Fibroblast of upper back skin (primary cell): ENCODE measurements at regions not wholly inside any gene's neighbourhood (a gene's known extent, or its start where the extent isn't known, plus 50 kb on each side); places are given as distances from the start of the nearest gene placed in this dataset.

Experiments used
- DNase-seq: peaks from one replicate; pipeline ENCODE4 v3.0.0-alpha.2; 2013

DNA sequence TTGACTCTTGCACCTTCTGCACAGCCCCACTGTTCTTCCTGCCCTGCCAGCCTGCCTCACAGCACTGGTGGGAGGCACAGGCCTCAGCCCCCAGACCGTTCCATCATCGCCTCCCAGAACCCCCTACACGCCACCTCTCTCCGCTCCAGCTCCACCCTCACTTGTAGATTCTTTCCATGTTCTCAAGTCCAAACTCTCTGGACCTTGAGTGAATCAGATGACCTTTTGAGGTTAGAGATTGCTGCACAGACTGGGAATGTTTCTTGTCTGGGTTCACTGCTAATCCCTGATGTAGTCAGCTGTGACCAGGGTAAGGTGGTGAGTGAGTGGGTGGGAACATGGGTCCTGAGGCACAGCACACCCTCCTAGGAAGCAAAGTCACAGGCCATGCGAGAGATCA, 272.4 kb downstream of the IRF8 start:
- peak; percentile 14 for DNase-seq

DNA sequence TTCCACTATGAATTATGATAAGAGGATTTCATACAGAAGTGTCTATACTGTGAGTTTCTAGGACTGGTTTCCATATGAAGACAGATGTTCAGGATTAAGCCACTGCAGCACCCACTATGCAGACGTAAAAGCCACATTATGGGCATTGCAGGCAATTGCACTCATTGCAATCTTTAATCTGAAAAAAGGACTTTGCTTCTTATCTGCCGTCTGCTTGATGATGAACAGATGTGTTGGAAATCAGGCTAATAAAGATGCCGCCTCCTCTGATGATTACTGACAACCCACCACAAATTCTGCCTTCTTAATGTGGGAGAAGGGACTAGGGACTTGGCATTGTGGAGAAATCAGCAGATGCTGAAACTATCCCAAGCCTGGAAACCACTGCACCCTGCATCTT, 276.9 kb downstream of the IRF8 start:
- no peak for DNase-seq

DNA sequence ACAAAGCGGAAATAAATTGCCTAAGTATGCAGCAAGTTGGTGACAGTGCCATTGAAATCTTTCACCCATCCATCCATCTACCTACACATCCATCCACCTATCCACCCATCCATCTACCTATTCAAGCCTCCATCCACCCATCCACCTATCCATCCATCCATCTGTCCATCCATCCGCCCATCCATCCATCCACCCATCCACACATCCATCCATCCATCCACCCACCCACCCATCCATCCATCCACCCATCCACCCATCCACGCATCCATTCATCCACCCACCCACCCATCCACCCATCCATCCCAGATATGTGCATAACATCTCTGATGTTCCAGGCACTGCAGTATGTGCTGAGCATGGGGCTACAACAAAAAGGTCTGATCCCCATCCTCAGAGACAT, 277.5 kb downstream of the IRF8 start:
- no peak for DNase-seq

DNA sequence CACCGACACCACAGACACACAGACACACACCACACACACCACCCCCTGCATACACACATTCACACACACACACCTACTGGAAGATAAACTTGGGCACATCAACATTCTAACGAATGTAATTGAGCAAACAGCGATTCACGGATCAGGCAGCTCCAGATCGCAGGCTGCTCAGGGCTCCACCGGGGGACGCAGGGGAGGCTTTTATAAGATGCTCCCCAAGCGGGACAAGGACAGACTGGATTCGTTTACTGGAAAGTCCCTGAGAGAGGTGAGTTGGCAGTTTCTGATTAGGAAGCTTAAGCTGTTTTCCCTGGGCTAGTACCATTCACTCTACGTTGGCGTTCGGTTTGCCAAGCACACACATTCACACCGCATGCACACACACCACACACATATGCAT, 281.3 kb downstream of the IRF8 start:
- DNase-seq, result no peak

DNA sequence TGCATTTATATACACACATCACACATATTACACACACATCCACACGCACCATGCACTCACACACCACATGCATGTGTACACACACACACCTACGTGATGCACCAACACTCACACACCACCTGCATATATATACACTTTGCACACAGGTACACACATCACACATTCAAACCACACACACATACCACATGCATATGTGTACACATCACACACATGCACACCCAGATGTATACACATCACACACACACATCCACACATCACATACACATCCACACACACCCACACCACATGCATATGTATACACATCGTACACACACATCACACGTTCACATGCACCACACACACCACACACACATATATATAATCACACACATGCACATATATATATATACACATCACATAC, 281.8 kb downstream of the IRF8 start:
- no peak for DNase-seq

DNA sequence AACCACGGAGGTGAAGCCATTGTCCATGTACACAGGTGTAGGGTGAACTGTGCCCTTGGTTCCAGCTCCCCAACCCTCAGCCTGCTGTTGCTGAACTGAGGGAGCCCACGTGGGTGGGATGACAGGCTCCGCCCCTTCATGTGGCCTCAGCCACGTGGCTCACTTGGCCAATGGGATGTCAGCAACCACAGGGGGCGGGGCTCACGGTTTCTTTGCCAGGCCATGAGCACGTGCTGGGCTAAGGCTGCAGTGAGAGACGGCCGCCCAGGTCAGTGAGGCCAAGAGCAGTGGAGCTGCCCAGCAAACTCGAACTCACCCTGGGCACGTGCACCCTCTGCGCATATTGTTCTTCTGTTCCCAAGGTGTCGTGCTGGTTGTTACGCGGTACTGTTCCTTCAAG, 282.6 kb downstream of the IRF8 start:
- DNase-seq, result no peak

DNA sequence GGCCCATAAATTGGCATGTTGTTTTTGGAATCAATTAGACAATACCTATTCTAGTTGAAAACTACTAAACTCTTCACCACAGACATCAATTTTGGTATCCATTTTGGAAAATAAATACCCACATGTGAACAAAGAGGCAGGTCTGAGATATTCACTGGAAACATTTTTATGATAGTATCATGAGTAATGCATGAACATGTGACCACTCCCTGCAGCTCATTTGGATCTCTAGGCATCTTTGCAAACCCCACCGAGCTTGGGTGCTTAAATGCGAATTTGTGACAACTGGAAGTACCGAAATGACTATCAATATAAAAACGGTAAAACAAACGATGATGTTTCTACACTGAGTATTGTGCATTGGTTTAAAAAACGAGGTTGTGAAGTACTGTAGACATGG, 285.2 kb downstream of the IRF8 start:
- DNase-seq, result no peak

DNA sequence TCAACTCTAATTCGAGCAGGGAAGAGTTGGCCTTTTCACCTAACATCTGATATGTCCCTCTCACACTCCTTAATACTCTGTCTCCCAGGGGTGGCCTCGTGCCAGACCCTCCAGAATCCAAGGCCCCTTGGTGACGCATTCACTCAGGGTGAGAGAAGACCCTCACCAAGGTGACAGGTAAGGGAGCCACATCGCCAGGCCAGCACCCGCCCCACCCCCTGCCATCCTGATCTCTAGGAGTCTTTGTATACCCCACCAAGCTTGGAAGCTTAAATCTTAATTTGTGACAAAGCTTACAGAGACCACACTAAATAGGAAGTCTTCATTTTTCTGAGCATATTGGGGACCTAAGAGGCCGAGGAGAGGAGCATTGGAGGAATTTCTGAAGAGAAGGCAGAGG, 286.1 kb downstream of the IRF8 start:
- DNase-seq, result no peak

DNA sequence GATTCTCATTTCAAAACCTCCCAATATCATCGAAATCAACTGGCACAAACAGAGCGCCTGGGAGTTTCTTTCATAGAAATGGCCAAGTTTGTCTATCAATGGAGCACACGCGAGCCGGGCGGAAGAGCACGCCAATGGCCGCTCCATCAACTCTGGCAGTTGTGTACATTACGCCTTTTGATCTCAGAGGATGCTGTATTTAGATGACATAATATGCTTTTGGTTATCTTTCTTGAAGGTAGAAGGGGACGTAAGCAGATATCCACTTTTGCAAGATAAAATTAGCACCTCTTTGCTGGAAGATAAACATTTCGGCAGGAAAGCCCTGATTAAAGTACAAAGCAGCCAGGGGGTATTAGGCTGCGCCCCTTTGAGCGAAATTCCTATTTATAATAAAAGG, 287.4 kb downstream of the IRF8 start:
- no peak for DNase-seq

DNA sequence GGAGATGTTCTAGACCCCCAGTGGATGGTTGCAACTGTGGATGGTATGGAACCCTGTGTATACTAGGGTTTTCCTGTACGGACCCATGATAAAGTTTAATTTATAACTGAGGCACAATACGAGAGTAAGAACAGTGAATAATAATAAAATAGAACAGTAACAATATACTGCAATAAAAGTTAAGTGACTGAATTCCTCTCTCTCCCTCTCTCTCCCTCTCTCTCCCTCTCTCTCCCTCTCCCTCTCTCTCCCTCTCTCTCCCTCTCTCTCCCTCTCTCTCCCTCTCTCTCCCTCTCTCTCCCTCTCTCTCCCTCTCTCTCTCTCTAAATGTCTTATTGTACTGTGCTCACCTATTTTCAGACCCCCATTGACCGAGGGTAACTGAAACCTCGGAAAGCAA, 291.0 kb downstream of the IRF8 start:
- no peak for DNase-seq

DNA sequence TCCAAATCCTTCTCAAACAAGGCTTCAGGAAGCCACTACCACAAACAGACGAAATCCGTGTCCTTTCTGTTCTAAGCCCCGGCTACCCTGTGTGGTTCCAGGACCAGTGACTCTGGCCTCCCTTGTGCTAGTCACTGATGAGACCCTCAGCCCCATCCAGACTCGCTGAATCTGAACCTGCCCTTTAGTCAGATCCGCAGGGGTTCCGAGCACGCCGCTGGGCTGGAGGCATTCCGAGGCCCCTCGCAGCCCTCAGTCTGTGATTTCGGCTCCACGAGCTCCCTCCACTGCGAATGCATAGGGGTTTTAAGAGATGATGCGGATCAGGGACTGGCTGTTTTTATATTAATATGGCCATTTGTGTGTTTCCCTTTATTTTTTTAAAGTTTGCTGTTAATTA, 292.7 kb downstream of the IRF8 start:
- no peak for DNase-seq

DNA sequence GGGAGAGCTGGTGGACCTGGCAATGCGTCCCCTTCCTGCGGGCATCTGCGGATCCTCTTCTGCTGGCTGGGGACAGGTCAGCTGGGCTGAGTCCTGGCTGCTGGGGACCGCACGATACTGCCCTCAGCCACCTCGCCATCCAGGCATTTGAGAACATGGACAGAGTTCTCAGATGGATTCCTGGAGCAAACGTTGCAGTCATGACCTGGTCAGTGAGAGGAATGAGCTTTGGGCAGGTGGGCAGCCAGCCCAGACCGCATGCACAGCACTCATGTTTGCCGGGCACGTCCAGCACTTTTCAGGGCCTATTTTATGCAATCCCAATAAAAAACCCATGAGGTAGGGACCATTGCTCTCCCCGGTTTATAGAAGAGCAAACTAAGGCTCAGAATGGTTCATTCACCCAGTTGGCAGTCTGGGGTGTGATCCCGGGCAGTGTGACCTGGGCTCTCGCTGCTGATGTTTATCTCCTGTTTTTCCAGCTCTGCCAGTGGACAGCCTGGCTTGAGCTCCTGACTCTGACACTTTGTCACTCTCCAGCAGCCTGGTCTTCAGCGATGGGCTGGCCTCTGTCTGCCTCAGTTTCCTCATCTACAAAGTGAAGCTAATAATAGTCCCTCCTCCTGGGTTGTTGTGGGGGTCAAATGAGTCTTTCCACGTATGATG, 294.7 kb downstream of the IRF8 start:
- DNase-seq, result no peak

DNA sequence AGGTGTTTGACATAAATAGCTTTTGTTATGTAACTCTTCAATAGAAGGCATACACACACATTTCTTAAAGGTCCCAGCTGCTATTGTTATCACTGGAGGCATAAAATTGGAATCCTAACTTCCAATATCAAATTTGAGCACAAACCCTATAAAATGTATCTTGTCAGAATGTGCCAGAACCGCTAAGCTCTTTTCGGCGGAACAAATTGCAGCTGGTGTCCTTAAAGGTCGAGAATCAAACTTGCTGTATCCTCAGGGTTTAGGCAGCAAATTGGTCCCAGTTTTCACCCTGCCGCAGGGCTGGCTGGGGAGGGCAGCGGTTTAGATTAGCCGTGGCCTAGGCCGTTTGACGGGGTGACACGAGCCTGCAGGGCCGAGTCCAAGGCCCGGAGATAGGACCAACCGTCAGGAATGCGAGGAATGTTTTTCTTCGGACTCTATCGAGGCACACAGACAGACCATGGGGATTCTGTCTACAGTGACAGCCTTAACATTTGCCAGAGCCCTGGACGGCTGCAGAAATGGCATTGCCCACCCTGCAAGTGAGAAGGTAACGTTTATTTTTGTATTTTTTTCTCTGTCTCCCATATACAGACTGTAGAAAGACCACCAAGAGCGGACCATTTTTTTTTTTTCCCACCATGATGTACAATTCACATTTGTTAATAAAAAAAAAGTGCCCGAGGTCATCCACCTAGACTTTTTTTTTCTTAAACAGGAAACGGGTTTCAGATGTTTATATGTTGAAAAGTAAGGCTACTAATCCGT, 297.1 kb downstream of the IRF8 start:
- no peak for DNase-seq

DNA sequence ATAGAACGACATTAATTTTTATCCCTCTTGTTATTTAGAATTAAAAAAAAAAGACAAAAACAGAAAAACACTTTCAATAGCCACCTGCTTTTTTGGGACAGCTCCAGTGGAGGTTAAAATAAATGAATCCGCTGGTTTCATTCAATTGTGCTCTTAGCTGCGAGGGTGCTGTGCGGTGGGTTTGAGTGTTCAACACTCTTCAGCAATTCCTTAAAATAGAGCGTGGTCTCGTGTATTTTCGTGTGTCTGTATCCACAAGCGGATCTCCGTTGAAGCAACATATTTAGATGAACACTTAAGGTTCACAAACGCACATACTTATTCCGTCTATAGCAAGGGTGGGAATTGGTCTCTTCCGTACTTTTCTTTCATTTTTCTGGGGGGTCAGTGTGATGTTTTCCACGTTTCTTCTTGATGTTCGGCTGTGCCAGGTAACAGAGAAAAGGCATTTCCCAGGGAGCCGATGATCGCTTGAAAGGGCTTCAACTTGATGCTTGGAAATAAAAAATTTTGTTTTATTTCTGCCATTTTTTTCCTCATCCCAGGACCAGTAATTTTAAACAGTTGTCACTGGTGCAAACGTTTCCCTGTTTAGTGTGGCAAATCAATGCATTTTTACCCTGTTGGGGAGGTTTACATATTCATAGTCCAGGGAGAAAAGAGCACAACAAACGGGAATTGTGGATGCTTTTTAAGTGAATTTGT, 297.9 kb downstream of the IRF8 start:
- DNase-seq, result no peak

DNA sequence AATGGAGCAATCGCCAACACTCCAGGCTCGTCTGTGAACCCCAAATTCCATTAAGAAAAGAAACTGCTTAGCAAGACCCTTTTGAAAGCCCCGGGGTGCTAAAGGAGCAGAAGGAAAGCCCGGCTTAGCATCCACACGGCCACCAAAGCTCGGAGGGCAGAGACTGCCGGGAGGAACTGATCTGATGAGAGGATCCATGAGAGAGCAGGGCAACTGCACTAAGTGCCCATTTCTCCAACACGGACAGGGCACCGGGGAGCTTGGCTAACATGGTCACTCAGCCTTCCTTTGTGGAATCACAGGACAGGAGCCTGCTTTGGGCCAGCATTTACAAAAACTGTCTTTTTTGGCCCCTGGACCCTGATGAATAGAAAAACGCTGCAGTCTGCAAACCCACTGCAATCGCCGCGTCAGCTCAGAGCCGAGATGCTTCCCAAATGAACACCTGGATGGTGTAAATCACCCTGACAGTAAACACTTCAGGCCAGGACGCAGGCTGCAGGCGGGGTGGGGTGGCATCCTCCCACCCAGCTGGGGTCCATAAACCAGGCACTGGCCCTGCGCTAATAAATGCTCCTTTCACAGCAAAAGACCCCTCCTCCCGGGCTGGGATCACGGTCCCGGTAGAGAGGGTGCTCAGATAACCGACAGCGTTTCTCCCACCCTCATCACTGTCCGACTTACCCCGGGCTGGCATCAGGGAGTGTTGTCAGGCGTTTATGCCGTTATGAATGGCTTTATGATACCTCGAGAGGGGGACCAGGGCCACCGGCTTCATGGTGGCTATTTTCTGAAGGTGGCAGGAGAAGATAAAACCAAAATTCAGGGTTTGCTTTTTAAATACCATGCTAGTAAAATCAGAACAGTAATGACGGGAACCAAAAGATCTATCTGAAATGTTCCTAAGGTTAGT, 299.5 kb downstream of the IRF8 start:
- no peak for DNase-seq

DNA sequence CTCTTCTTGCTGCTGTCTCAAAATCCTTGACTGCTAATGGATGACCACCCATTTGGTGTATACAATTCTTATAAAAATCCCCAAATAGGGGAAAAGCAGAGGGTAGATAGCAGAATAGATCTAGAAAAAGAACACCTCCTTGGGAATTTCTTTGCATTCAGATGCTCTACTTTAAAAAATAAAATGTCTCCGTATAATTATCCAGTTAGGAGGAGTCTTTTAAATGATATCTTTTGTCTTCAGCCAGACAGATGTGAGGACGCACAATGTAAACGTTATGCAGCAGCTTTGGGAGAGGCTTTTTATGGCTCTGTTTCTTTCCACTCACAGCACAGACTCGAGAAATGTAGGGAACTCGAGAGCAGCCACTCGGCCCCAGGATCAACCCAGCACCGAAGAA, 300.2 kb downstream of the IRF8 start:
- no peak for DNase-seq

DNA sequence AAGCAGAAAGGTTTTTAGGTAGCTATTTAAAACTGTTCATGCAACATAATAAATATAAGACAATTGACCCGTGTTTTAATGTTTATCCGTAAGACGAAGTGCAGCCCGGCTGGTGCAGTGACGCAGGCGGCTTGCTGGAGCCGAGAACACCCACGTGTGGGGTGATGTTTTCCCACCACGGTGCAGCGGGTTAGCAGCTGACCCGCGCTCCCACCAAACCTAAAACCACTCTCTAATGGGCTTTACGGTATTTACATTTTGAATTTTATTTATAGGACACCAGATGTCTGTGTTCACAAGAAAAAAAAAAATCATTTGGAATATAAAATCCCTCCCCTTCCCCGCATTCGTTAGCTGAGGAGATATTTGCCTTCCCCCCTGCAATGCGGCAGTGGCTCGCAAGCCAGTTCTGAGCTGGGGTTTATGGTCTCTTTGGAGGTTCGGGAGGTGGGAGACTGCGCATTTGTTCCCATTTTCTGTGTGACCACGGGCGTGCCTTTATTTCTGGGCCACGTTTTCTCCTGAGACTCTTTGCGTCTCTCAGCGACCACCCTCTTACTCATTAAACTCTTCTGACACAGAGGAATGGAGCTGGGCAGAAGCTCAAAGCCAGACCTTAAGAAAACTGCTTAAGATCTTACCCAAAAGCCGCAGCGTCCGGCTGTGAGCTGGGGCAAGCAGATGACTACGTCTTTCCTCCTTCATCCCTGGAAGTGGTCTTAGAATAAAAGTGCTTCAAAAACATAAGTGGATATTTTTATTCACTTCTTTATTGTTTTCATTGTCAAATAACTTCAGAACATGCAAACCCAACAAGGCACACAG, 301.1 kb downstream of the IRF8 start:
- DNase-seq, result peak; percentile 6

DNA sequence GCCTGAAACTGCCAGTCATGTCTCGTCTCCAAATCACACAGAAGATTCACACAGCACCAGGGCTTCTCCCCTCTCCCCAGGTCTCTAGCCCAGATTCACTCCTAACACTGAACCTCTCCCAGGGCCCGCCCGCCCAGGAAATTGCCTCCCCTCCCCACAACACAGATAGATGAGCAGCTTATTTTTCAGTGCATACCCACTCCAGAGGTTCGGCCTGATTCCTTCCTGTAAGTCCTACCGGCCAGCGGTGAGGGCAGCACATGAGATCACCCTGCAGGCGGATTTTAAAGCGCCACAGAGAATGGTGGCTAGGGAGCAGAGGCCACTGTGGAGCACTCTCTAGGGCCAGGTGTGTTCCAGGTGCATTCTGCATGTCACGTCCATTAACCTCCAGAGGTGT, 301.8 kb downstream of the IRF8 start:
- DNase-seq, result no peak

DNA sequence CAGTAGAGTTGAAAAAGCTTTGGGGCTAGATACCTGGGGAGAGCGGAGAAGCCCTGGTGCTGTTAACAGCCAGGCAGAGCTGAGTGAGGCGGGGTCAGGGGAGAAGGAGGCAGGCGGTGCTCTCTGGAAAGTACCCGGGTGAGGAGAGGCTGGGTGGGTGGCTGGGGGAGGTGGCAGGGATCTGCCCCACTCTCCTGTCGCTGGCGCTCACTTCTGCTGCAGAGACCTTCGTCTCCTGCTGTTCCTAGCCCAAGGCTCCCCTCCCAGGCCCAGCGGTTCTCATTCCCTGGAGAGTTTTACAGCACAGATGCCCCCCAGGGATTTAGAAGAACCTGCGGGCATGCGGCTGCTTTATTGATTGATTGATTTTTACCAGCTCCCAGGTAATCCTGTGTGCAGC, 302.8 kb downstream of the IRF8 start:
- DNase-seq, result no peak

DNA sequence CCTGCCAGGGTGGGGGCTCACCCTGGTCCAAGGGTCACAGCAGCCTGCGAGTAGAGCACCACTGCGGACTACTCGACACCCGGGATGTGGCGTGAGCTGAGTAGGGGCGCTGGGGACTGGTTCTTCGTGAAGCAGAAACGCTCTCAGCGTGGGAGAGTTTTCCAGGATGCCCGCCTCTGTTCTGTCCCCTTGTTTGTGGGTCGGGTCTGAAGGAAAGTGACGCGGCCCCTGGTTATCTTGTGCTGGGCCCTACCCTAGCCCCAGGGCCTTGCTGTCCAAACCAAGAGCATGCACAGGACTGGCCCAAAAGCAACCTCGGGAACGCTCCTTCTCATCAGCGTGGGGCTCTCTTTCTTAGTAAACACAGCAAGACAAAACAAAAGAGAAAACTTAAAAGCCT, 303.3 kb downstream of the IRF8 start:
- no peak for DNase-seq

DNA sequence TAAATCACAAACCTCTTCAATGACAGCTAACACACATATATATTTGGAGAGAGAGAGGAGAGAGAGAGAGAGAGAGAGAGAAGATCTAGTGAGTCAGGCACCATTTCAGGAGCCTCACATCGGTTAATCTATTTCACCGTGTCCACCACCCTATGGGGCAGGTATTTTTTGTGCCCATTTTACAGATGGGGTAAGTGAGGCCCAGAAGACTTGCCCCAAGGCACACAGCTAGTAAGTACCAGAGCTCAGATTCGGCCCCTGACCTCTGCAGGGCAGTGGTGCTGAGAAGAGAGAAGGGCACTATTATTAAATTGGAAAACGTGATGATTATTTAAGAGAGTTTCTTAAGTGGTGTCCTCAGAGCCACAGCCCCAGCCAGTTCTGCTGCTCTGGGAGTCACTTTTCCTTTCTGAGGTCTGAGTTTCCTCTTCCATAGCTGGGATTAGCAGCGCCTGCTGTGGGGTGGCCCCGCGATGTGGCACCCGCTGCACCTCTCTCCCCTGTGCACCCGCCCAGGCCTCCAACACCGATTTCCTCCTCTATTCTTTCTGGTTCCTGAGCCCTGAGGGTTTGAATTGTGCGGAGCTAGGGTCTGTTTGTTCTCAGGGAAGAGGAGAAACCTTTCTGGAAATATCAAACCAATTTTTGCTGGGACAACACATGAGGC, 303.9 kb downstream of the IRF8 start:
- DNase-seq, result no peak
